Limb (tissue), 2 donors: ENCODE measurements at regions not wholly inside any gene's neighbourhood (a gene's known extent, or its start where the extent isn't known, plus 50 kb on each side); places are given as distances from the start of the nearest gene placed in this dataset.

Source experiments
- DNase-seq, 2 donors: peaks; one replicate each; pipeline ENCODE4 v3.0.0-alpha.2; 2016; ENCODE audit errors: extremely low spot score in 2 of 2

DNA sequence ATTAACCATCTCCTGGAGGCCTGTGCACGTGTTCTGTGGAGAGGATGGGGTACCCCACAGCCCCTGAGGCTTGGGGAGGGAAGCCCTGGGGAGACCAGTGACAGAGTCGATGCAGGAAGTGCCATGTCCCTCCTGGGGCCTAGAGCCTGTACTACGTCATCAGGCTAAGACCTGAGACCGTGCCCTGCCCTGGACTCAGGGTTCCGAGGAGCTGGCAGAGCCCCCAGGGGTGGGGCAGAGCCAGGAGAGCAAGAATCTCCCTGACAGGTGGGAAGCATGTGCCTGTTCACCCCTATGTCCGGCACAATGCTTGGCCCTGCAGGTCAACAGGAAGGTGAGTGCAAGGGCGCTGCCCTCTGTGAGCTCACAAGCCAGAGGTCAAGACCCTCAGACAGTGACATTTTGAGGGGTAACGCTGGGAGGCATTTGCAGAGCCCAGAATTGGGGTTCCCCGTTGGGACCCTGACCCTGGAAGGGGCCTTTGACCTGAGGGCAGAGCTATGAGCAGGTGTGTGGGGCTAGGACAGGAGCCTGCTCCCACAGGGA lies 781.6 kb downstream of the BRD1 start:
- DNase-seq = no peak

DNA sequence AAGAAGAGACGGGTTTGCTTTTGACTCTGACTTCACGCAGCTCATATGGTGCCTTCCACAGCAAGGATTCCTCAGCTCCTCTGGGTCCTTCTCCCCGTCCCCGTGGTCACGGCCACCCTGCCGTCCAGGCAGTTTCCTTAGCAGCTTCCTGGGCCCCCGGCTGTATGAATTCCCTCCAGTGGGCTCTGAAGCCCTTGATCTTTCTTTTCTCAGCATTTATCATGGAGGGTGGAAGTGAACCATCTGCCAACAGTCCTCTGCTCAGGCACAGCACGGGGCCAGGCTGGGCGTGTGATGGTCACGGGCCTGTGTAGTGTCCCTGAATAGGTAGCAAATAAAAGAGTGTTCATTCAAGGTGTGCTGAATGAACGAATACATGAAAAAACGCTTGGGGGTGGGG lies 782.4 kb downstream of the BRD1 start:
- DNase-seq = no peak

DNA sequence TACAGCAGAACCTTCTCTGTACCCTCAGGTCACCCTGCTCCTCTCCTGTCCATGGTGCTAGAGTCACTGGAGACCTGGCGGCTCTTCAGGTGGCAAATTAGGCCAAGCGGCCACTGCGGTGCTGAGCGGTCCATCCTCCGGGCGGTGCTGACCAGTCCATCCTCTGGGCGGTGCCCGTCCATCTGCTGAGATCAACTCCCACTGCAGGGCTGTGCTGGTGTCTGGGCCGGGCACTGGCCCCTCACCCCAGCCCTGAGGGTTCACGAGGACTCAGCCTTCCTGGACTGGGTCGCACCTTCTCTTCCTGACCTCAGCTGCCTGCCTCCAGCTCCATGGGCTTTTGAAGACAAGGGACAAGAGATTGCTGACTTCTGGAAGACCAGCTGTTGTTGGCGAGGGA lies 782.9 kb downstream of the BRD1 start:
- no peak for DNase-seq

DNA sequence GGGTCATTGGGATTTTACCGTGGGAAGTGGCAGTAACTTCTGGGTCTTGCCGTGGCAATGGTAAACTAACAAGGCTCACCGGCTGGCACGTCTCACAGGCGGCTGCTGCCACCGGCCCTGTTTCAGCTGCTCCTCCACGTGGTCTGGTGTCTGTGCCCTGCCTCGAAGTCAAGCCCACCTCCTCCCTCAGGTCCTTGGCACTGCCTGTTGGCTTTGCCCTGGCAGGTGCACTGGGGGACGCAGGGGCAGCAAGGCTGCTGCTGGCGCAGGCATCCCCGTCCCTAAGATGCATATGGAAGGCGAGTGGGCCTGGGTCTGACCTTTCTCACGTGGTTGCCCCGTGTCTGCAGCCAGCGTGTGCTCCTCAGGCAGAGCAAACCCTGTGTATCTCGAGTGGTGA lies 783.6 kb downstream of the BRD1 start:
- DNase-seq = no peak

DNA sequence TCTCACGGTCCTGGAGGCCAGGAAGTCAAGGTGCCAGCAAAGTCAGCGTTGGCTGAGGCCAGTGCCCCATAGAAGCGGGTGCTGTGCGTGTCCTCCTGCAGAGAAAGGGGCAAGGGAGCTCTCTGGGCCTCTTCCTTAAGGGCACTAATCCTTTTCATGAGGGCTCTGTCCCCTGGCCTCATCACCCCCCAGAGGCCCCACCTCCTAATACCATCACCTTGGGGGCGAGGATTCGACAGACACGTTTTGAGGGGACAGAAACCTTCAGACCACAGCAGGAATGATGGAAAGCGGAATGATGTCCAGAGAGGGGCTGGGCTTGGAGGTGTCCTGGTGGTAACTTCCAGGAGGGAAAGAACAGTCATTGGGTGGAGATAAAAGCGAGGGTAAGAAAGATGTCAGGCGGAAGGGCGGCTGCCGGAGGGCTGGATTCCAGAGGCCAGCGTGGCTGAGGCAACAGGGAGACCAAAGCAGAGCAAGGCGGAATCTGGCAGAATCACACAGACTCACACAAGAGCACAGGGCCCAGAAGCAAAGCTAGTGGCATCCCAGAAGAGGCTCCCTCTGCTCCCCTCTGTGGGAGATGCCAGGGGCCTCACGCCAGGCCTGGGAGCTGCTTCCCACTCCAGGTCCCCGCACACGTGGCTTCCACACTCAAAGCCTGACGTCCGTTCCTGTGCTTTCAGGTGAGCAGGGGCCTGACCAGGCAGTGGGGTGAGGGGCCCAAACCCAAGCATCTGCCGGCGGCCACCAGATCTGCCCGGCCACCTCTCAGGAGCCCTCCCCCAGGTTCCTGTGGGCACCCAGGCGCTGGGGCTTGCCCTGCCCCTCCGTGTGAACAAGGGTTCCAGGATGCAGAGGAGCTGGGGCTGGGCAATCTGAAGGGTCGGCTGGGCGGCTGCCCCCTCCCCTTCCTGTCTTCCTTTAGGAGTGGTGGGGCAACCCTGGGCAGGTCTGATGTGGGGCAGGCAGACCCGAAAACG lies 784.5 kb downstream of the BRD1 start:
- DNase-seq = no peak

DNA sequence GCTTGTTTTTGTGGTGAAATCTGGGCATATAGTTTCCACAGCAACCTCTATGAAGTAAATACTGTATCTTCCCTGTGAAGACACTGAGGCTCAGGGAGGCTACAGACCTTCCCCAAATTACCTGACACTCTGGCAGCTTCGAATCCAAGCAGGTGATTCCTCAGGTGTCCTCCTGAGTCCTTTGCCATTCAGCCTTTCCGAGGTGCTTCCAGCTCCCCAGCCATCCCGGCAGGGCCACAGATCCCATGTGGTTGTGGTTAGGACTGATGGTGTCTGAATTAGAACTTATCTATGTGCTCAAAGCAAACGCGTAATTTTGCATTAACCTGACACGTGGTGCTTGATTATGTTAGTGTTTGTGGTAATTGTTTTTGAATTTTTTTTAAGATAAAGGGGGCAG lies 785.6 kb downstream of the BRD1 start:
- no peak for DNase-seq

DNA sequence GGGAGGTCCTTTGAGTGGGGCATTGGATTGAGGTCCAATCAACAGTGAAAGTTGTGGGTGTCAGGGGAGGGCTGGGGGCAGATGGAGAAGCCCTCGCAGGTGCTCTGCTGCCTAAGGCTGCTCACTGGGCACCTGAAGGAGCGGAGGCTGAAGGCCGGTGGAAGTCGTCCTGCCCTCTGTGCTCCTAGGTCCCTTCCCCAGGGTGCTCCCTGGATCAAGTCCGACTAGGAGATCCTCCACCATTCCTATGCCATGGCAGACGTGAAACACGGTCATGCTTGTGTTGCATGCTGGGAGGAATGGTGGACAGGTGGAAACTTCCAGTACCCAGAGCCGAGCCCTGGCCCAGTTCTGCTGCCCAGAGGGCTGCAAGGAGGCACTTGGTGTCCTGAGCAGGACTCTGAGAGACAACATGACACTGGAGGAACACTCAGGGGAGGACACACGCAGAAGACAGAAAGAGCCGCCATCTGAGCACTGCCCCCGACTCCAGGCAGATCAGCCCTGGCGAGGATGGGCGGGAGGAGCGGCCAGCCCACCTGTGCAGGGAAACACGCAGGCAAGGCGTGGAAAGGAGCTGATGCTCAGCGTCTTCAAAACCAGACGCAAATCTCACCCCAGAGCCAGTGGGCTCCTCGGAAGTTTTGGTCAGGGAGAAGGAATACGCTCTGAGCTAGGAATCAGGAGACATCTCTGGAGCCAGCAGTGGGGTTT lies 786.8 kb downstream of the BRD1 start:
- DNase-seq = no peak

DNA sequence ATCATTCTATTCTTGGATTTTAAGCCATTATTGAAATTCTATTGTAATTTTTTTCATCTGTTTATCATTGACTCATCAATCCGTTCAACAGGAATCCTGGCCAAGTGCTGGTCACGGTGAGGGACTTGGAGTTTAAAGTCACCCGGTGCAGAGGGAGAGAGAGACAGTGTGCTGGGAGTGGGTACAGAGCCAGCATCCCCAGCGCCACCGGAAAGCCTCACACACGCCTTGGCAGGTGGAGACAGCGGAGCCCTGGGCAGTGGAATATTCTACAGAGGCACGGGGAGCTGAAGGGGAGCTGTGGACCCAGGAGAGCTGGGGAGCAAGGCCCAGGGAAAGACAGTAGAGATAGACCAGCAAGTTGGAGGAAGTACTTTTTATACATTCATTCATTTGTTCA lies 787.6 kb downstream of the BRD1 start:
- DNase-seq = no peak

DNA sequence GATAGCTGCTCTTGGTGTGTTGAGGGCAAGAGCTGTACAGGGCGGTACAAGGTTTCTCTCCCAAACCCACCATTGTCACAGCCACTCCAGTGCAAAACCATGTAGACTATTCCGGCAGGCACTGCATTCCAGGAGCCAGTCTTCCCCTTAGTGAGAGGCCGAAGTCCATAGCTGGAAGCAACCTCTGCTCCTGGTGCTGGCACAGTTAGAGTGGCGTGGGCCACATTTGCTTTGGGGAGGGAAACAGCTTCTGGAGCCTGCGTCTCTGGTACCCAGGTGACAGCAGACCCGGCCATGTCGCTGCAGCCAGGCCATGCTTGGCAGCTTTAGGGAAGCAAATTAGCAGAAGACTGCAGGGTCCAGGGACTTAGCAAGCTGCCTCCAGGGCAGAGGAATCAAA lies 788.0 kb downstream of the BRD1 start:
- no peak for DNase-seq

DNA sequence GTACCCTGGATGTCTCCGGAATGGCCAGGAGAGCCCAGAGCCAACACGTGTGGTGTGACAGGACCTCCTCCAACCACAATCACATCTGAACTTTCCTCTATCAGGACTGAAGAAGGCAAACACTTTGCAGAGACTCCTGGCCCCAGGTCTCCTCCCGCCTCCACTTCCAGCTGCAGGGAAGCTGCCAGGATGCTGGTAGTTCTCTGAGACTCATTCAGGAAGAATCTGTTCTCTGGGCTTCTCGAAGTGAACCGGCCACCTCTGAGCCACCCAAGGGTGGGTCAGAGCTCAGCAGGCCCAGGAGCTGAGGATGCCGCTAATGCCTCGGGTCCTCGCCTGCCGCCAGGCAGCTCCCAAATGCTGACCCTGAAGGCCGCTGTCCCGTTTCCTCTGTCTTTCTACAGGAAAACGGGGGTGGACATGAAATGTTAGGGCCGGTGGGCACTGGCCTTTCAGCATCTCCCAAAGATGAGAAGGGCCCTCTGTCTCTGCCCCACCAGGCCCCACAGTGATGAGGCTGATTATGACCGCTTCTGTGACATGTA lies 789.9 kb downstream of the BRD1 start:
- DNase-seq = no peak

DNA sequence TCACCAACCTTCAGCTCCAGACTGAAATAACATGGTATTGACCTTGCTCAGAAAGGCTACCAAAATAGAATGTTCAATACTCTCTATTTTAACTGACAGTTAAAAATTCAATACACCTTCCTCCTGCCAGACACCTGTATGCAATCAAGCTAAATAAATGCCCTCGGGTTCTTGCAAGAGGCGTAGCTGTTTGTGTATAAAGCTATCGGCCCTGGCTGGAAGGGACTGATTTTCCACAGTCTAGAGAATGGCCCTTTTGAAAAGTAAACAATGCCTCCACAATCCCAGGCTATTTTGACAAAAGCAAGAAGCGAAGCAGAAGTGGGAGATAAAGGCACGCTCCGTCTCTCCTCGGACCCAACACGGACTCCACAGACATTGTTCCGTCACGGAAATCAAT lies 791.2 kb downstream of the BRD1 start:
- no peak for DNase-seq

DNA sequence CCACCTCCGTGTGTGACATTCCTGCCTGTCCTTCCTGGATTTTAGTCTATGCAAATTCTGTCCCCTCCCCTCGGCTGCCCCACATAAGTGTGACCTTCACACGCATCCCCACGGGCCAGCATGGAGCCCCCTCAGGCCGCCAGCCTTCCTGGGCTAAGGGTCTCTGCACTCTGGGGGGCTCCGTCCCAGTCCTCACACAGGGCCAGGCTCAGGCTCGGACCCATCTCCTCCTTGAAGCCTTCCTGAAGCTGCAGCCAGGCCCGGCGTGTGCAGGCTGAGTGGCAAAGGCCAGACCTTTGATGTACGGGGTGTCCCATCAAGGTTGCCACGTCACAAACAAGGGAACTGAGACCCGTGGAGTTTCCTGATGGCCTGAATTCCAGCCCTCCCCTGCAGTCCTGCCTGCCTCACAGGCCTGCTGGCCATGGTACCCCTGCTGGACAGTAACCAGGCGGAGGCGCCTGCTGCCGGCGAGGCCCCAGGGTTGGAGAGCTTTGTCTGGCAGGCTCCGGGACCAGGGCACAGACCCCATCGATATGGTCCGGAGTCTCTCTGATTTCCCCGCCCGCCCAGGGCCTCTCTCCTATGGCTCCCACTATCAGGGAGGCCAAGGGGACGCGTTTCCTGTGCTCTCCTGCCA lies 791.7 kb downstream of the BRD1 start:
- no peak for DNase-seq

DNA sequence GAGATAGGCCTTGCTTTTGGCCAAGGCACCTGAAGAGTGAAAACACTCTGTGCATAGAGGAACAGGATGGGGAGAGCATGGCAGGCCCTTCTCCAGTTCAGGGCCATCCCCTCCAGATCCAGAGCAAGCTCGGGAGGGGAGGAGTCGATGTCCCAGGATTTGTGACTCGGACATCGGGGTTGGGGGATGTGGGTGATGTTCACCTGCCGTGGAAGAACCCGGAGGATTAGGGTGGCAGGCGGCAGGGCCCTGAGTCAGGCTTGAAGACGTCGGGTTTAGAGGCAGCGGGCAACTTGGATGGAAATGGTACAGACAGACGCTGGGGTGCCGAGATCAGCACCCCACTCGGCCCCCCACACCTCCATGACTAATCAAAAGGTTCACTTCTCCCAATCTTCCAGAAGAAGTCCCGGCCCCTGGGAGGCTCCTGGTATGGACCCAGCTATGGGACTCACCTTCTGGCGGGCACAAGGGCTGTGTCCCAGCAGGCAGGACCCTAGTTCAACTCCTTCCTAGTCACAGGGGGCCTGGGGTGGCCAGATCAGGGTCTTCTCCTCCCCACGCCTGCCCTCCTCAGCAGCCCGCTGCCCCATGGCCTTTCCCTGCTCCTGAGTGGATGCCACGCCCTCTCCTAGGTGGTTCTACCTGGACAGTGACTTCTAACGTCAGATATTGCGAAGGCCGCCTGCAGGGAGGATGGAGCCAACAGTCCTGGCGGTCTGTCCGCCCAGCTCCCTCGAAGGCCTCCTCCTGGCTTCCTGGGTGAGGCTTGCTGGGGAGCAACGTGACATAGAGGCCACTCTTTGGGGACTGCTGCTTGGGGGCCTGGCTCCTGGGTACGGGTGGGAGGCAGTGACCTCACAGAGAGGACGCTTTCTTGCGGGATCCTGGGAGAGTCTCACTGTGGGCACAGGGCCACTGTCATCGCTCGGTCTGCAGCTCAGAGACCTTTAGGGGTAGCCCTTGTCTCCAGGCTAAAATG lies 792.5 kb downstream of the BRD1 start:
- DNase-seq = no peak

DNA sequence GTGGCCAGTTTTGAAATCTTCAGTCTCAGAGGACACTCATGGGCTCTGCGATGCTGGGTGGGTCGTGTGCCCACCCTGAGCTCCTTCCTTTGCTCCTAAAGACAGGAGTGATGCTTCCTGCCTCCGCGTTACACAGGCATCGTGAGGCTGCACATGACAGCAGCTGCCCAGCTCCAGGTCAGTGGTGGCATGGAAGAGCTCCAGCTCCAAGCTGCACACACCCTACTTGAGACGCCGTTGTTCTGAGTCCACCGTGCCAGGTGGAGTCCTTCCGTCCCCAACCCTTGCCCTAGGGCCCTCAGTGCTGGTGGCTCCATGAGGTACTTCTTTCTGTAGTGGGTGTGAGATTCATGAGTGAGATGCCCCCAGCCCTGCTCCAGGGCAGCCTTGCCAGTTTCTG lies 794.1 kb downstream of the BRD1 start:
- DNase-seq = no peak

DNA sequence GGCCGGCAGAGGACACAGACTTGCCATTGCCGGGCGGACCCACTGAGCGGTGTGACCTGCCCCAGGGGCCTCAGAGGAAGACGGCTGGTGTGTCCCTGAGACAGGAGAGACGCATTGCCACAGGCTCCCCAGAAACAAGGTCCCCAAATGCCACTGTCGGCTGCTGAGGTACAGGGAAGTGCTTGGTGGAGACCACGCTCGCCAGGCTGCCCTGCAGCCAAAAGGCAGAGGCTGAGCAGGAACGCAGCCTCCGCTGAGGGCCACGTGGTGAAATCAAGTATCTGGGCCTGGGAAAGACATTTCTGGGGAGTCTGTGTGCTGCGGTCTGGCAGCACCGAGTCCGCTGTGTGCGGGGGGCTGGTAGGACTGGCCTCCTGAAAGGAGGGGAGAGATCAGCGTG lies 794.9 kb downstream of the BRD1 start:
- DNase-seq = no peak

DNA sequence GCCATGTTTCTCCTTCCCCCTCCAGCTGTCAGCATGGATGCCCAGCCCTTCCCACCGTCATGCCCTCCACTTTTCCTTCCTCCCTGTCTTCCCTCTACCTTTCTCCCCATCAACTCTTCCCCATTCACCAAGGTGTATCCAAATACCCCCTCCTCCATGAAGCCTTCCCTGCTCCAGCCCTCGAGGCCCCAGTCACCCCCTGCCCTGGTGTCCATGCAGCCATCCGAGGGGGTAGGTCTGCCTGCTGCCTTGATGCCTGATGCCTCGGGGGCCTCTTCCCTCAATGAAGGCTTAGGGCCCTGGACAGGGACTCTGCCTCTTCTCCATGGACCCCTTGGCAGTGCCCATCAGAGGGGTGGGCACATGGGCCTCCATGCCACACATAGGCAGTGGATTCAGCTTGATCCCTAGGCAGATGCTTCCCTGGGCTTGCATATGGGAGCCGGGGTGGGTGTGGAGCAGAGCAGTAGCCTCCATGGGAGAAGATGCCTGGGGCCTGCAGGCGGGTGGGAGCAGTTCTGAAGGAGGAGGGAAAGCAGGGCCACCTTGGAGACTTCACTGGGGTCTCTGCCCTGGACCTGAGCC lies 795.8 kb downstream of the BRD1 start:
- DNase-seq = no peak

DNA sequence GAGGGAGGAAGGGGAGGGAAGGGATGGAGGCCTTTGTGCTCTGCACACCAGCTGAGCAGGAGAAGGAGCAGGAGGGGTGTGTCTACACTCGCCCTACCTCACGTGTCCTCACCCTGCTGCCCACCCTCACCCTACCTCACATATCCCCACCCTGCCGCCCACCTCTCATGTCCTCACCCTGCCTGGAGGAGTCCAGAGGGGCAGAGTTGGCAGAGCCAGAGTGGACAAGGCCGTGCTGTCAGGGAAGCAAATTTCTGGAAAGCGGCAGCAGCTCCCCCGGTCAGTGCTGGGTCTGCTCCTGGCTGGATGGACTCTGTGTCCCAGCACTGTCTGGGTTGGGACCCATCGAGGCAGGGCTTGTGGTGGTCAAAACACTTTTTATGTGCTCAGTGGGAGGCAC lies 799.6 kb downstream of the BRD1 start:
- DNase-seq = no peak

DNA sequence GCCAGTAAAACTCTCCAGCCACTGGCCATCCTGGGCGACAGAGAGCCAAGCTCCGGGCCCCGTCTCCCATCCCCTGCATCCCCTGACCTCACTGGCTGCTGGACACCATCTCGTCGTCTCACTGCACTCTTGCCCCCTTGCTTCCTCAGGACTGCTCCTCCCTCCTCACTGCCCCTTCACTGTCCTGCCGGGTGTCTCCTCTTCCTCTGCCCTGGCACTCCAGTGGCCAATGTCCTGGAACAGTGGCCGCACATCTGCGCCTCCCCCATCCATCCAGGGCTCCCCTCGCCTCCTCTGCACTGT lies 800.4 kb downstream of the BRD1 start:
- no peak for DNase-seq

DNA sequence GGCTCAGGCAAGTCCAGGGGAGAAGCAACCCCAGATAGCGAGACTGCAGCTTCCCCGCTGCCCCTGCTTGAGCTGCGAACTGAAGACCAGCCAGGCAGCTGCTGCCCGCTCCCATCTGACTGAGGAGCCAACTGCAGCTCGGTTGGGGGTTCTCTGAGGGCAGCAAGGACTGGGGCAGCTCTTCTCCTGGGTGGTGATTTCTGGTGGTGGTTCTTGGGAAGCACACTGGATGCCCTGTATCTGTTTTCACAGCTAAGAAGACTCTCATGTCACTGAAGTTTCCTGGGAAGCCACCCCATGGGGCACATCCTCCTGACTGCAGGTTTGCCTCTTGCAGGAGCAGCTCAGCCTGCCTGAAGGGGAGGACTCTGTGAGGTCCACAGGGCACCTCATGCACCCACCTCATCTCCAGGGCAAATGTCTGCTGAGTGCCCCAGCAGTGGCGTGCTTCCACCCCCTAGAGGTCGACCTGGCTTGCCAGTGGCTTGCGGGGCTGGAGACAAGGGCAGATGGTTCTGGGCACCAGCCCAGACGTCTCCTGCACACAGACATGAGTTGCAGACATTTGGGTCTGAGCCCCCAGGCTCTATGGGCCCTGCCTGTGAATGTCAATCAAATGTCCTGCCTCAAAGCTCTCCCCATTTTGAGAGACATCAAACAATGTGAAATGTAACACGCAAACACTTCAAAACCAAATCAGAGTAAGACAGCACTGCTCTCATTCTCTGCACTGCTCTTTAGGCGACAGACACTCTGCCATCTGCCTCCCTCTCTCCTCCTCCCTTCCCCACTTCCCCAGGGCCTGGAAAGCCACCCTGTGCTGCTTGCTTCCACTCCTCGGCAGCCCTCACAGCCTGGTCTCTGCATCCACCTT lies 800.9 kb downstream of the BRD1 start:
- DNase-seq = no peak
